H1 (cell line): ENCODE measurements at regions not wholly inside any gene's neighbourhood (a gene's known extent, or its start where the extent isn't known, plus 50 kb on each side); places are given as distances from the start of the nearest gene placed in this dataset.

ENCODE experiments used
- CHD7 ChIP-seq: fragments of 300-600 bp; sonication (generic); IDR thresholded peaks from 2 replicates; pipeline ENCODE4 v1.7.1; 2012; ENCODE audit warnings: low read length, moderate library complexity, mild to moderate bottlenecking, inconsistent platforms; ENCODE audit not compliant: insufficient replicate concordance
- GABPA ChIP-seq: IDR thresholded peaks from 2 replicates; pipeline ENCODE4 v1.6.1; 2011; ENCODE audit warnings: mild to moderate bottlenecking, low read length, moderate library complexity, borderline replicate concordance; ENCODE audit not compliant: insufficient read depth
- POLR2AphosphoS5 ChIP-seq: IDR thresholded peaks from 2 replicates; pipeline ENCODE4 v1.6.1; 2011; ENCODE audit warnings: low read depth, low read length
- RAD21 ChIP-seq, 2 experiments: IDR thresholded peaks in 1 of 2; conservative IDR thresholded peaks in 1 of 2; 2 replicates each; pipeline ENCODE4 v1.6.1; 2011; ENCODE audit warnings: low read depth in 2 of 2, low read length in 2 of 2, improper control_type of control experiment in 1 of 2, inconsistent platforms in 1 of 2, mild to moderate bottlenecking in 1 of 2, moderate library complexity in 1 of 2
- SAP30 ChIP-seq: fragments of 300-600 bp; sonication (generic); IDR thresholded peaks from 2 replicates; pipeline ENCODE4 v1.7.1; 2012; ENCODE audit warnings: low read length, moderate library complexity, mild to moderate bottlenecking, inconsistent platforms; ENCODE audit not compliant: insufficient read depth, insufficient replicate concordance

GRCh38 chrY:21259707-21260106 lies 251.4 kb upstream of the RBMY1B start (continued):
- TF ChIP-seq SAP30 (no peak), RAD21 (IDR thresholded peaks at IDR 0.05 in 1 of 2, conservative IDR thresholded peaks at IDR 0.05 in 1 of 2; ENCODE audit: low read depth in 2 of 2, low read length in 2 of 2) (no peak), CHD7 (no peak), POLR2AphosphoS5 (no peak), GABPA (no peak)
